ENCODE measurements at regions not wholly inside any gene's neighbourhood (a gene's known extent, or its start where the extent isn't known, plus 50 kb on each side); places are given as distances from the start of the nearest gene placed in this dataset.

- no peak for TF ChIP-seq CTCF (conservative IDR thresholded peaks at IDR 0.05; ENCODE audit: low read length)
- no peak for TF ChIP-seq EZH2phosphoT487 (IDR thresholded peaks at IDR 0.05; ENCODE audit: borderline replicate concordance, low read depth, low read length)
Observed at GRCh38 chr5:104764197-104764596, 1201.6 kb upstream of the NUDT12 start.
